HG03520 (cell line): ENCODE measurements at regions not wholly inside any gene's neighbourhood (a gene's known extent, or its start where the extent isn't known, plus 50 kb on each side); places are given as distances from the start of the nearest gene placed in this dataset.

Source experiments
- ATAC-seq: cut with Tn5 transposase; IDR thresholded peaks from one replicate; pipeline ENCODE4 v1.9.1; 2021; ENCODE audit warnings: mild to moderate bottlenecking, moderate library complexity; ENCODE audit not compliant: unreplicated experiment

GRCh38 chr9:107951511-107951910, 461.9 kb upstream of the KLF4 start:
- no peak for ATAC-seq

- no peak for ATAC-seq
Observed at GRCh38 chr9:107949061-107949460, 459.5 kb upstream of the KLF4 start.

GRCh38 chr9:107948601-107949000, 459.0 kb upstream of the KLF4 start:
- no peak for ATAC-seq

GRCh38 chr9:107948086-107948485, 458.5 kb upstream of the KLF4 start:
- no peak for ATAC-seq

GRCh38 chr9:107946364-107947141, 457.0 kb upstream of the KLF4 start:
- no peak for ATAC-seq

- no peak for ATAC-seq
Observed at GRCh38 chr9:107945961-107946360, 456.4 kb upstream of the KLF4 start.

GRCh38 chr9:107945493-107945892, 455.9 kb upstream of the KLF4 start:
- no peak for ATAC-seq

- ATAC-seq = no peak
Observed at GRCh38 chr9:107944387-107944786, 454.8 kb upstream of the KLF4 start.

GRCh38 chr9:107943901-107944300, 454.3 kb upstream of the KLF4 start:
- no peak for ATAC-seq

GRCh38 chr9:107942856-107943255, 453.3 kb upstream of the KLF4 start:
- ATAC-seq = no peak

- ATAC-seq = no peak
Observed at GRCh38 chr9:107942291-107942690, 452.7 kb upstream of the KLF4 start.

- no peak for ATAC-seq
Observed at GRCh38 chr9:107940616-107941595, 451.3 kb upstream of the KLF4 start.

GRCh38 chr9:107938801-107939386, 449.3 kb upstream of the KLF4 start:
- ATAC-seq = no peak

- ATAC-seq = no peak
Observed at GRCh38 chr9:107935931-107936330, 446.4 kb upstream of the KLF4 start.

GRCh38 chr9:107933516-107933915, 443.9 kb upstream of the KLF4 start:
- no peak for ATAC-seq

- ATAC-seq = no peak
Observed at GRCh38 chr9:107933097-107933496, 443.5 kb upstream of the KLF4 start.

GRCh38 chr9:107932601-107933000, 443.0 kb upstream of the KLF4 start:
- no peak for ATAC-seq

- ATAC-seq = no peak
Observed at GRCh38 chr9:107932046-107932445, 442.5 kb upstream of the KLF4 start.

GRCh38 chr9:107931071-107931715, 441.6 kb upstream of the KLF4 start:
- no peak for ATAC-seq

GRCh38 chr9:107929443-107929842, 439.9 kb upstream of the KLF4 start:
- no peak for ATAC-seq
